Activated CD4-positive, alpha-beta T cell treated with anti-CD3 and anti-CD28 coated beads, Interleukin-2, amount 50 U/mL, for 16 hours (primary cell): ENCODE measurements at regions not wholly inside any gene's neighbourhood (a gene's known extent, or its start where the extent isn't known, plus 50 kb on each side); places are given as distances from the start of the nearest gene placed in this dataset.
"Not testable (repeated sequence)": the region's sequence is repeated elsewhere in the genome, so short reads cannot be mapped to it uniquely, and the experiment has no call there.

Experiments
- DNase-seq: peaks from one replicate; pipeline ENCODE4 v3.0.0-alpha.2; 2020

GRCh38 chr4:114310296-114310925 lies 288.2 kb upstream of the UGT8 start:
- no peak for DNase-seq

- DNase-seq: no peak
Observed at GRCh38 chr4:114311787-114312186, 286.8 kb upstream of the UGT8 start.

GRCh38 chr4:114312338-114312737 lies 286.3 kb upstream of the UGT8 start:
- no peak for DNase-seq

- no peak for DNase-seq
Observed at GRCh38 chr4:114316789-114317188, 281.8 kb upstream of the UGT8 start.

GRCh38 chr4:114317564-114317963 lies 281.0 kb upstream of the UGT8 start:
- no peak for DNase-seq

- no peak for DNase-seq
Observed at GRCh38 chr4:114318309-114318708, 280.3 kb upstream of the UGT8 start.

GRCh38 chr4:114320126-114320525 lies 278.5 kb upstream of the UGT8 start:
- no peak for DNase-seq

- no peak for DNase-seq
Observed at GRCh38 chr4:114321366-114321765, 277.2 kb upstream of the UGT8 start.

- no peak for DNase-seq
Observed at GRCh38 chr4:114323841-114324240, 274.8 kb upstream of the UGT8 start.

GRCh38 chr4:114326358-114326757 lies 272.2 kb upstream of the UGT8 start:
- no peak for DNase-seq

GRCh38 chr4:114332119-114332518 lies 266.5 kb upstream of the UGT8 start:
- no peak for DNase-seq

- not testable (repeated sequence) for DNase-seq
Observed at GRCh38 chr4:114334363-114334762, 264.2 kb upstream of the UGT8 start.

- no peak for DNase-seq
Observed at GRCh38 chr4:114334884-114335330, 263.7 kb upstream of the UGT8 start.

- DNase-seq: no peak
Observed at GRCh38 chr4:114335339-114335738, 263.3 kb upstream of the UGT8 start.

- DNase-seq: no peak
Observed at GRCh38 chr4:114343015-114343414, 255.6 kb upstream of the UGT8 start.

GRCh38 chr4:114349543-114350175 lies 248.9 kb upstream of the UGT8 start:
- DNase-seq: no peak

GRCh38 chr4:114358901-114359300 lies 239.7 kb upstream of the UGT8 start:
- DNase-seq: no peak

GRCh38 chr4:114361249-114361648 lies 237.4 kb upstream of the UGT8 start:
- DNase-seq: no peak

GRCh38 chr4:114364857-114365256 lies 233.8 kb upstream of the UGT8 start:
- no peak for DNase-seq

GRCh38 chr4:114365591-114365990 lies 233.0 kb upstream of the UGT8 start:
- no peak for DNase-seq

GRCh38 chr4:114366368-114366767 lies 232.2 kb upstream of the UGT8 start:
- DNase-seq: no peak

GRCh38 chr4:114368751-114369150 lies 229.9 kb upstream of the UGT8 start:
- DNase-seq: no peak

- DNase-seq: no peak
Observed at GRCh38 chr4:114373508-114373907, 225.1 kb upstream of the UGT8 start.

GRCh38 chr4:114378305-114378903 lies 220.2 kb upstream of the UGT8 start:
- DNase-seq: no peak

- no peak for DNase-seq
Observed at GRCh38 chr4:114383067-114383466, 215.5 kb upstream of the UGT8 start.
